Heart right ventricle (tissue), 16 donors: ENCODE measurements at regions not wholly inside any gene's neighbourhood (a gene's known extent, or its start where the extent isn't known, plus 50 kb on each side); places are given as distances from the start of the nearest gene placed in this dataset.

Experiments used
- ATAC-seq, 8 donors: fragments of 200-7000 bp; cut with Tn5 transposase; one replicate each; pipeline ENCODE4 v1.9.1; 2020; ENCODE audit warnings: mild to moderate bottlenecking in 8 of 8, moderate library complexity in 8 of 8, moderate number of reproducible peaks in 1 of 8
- DNase-seq, 2 donors: peaks; one replicate each; pipeline ENCODE4 v3.0.0-alpha.2; 2020
- H3K27ac ChIP-seq, 10 donors: fragments of 200-600 bp; sonication (generic) in 2 of 10; one replicate each; pipeline versions ENCODE4 v1.5.0 to v1.8.0; 2020 to 2022; ENCODE audit warnings: mild to moderate bottlenecking in 3 of 10
- H3K27me3 ChIP-seq, 7 donors: fragments of 200-600 bp; one replicate each; pipeline ENCODE4 v1.8.0; 2021 to 2022; ENCODE audit warnings: mild to moderate bottlenecking in 2 of 7
- H3K36me3 ChIP-seq, 9 donors: fragments of 200-600 bp; sonication (generic) in 1 of 9; one replicate each; pipeline versions ENCODE4 v1.5.0 to v1.8.0; 2020 to 2022; ENCODE audit warnings: mild to moderate bottlenecking in 2 of 9
- H3K4me1 ChIP-seq, 9 donors: fragments of 200-600 bp; sonication (generic) in 1 of 9; one replicate each; pipeline versions ENCODE4 v1.5.0 to v1.8.0; 2020 to 2022; ENCODE audit warnings: mild to moderate bottlenecking in 4 of 9
- H3K4me3 ChIP-seq, 10 donors: fragments of 200-600 bp; sonication (generic) in 2 of 10; one replicate each; pipeline versions ENCODE4 v1.5.0 to v1.8.0; 2020 to 2022; ENCODE audit warnings: mild to moderate bottlenecking in 7 of 10, moderate library complexity in 2 of 10
- H3K9me3 ChIP-seq, 11 donors: fragments of 200-600 bp in 10 of 11; sonication (generic) in 2 of 11; one replicate each; pipeline versions ENCODE4 v1.5.0 to v1.8.0; 2013 to 2022; ENCODE audit warnings: mild to moderate bottlenecking in 2 of 11, control low read depth in 1 of 11, moderate library complexity in 1 of 11
- CTCF ChIP-seq, 9 donors: fragments of 200-600 bp; sonication (generic) in 2 of 9; IDR thresholded peaks; one replicate each; pipeline versions ENCODE4 v1.5.0 to v1.8.0; 2021 to 2022; ENCODE audit warnings: antibody characterized with exemption in 9 of 9, mild to moderate bottlenecking in 5 of 9, moderate library complexity in 1 of 9
- WGBS, 2 donors: extraction: QIAGEN DNeasy Blood & Tissue Kit; methylation state at CpG; one replicate each; pipeline ENCODE4 v1.1.7; 2013; ENCODE audit warnings: inconsistent platforms in 1 of 2; 5-methylcytosine and 5-hydroxymethylcytosine counted together
- intact Hi-C, 10 donors: fragments of 100-400 bp; cut with DNase I; formaldehyde crosslinking; loops; one replicate each; pipeline versions ENCODE4 v1.11.1 to v1.14.2; 2022
- donor health status: Arrhythmogenic right ventricular cardiomyopathy.
- donor health status: ischemic (EF 13 %, LVEDD 7.1; RV severe dilation, severe dysfunction).
- donor health status: healthy with polysubstance abuse.
- donor health status: DM: no; HTN: yes; CAD: no.
- donor health status: DM: no; HTN: no; CAD: no.
- donor health status: ischemic (EF 25% LVEDD 6.9; RV normal size, moderate dysfunction).
- donor health status: ischemic (EF 25% LVEDD 5.7; RV mildly dilated, moderate dysfunction).
- donor health status: healthy.
- donor health status: DM: yes; HTN: yes; CAD: no.
- donor health status: Ischemic cardiomyopathy.
- donor health status: ischemic (EF 35%, LVEDD 5.7; RV mildly dilated, moderate dysfunction).
- donor health status: nonischemic (EF 11% LVEDD 7.7; RV severe dilation, severe dysfunction).
- donor health status: DM: yes; HTN: yes; CAD: no.
- donor health status: PGD.
- donor health status: ischemic (EF 29% LVEDD 5.4; RV normal size, mild dysfunction).
- donor health status: nonischemic (EF 23%, LVEDD 6.1; RV moderate dilation, normal function).

GRCh38 chr6:47112317-47112716, 70.2 kb upstream of the ADGRF1 start:
- ATAC-seq (no peak), DNase-seq (no peak)
- no peak overlapping the region for H3K4me3 ChIP-seq
- no peak for TF ChIP-seq CTCF (IDR thresholded peaks at IDR 0.05)
- WGBS, 2 donors: 87 to 91% methylated on average over 1 of the region's 1 CpG
- no peaks in the 10 kb centered on the region for H3K36me3 ChIP-seq
- H3K4me1 ChIP-seq: no peaks in the 10 kb centered on the region
- no peaks in the 10 kb centered on the region for H3K9me3 ChIP-seq
- H3K27me3 ChIP-seq: peaks cover 0 to 11% (median 0%) of the 10 kb centered on the region in 7 donors
- no peak overlapping the region for H3K27ac ChIP-seq
- intact Hi-C loops: no loop called here

GRCh38 chr6:47111685-47112084, 69.6 kb upstream of the ADGRF1 start:
- H3K4me1 ChIP-seq: no peaks in the 10 kb centered on the region
- no peak for TF ChIP-seq CTCF (IDR thresholded peaks at IDR 0.05)

DNA sequence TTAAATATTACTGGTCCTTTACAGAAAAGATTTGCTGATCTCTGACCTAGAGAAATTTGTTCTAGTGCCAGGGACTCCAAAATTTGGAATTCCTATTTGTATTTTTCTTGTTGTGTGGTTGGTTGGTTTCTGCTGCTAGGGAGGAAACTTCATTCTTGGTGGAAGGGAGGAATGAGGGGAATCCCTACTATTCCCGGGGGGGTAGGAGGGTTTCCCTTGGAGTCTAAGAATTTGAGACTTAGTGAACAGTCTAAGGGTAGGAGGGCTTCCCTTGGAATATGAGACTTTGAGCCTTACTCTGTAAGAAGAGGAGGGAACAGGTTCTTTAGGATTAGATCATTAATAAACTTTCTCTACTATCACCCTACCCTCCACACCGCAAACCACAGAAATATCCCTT, 67.1 kb upstream of the ADGRF1 start:
- Histone ChIP-seq H3K27ac (no peak overlapping the region), H3K27me3 (peaks cover 0 to 11% (median 0%) of the 10 kb centered on the region in 7 donors), H3K4me1 (peaks cover 0 to 3% (median 0%) of the 10 kb centered on the region in 9 donors), H3K36me3 (no peaks in the 10 kb centered on the region), H3K9me3 (no peaks in the 10 kb centered on the region), H3K4me3 (no peak overlapping the region)
- DNase-seq (no peak), ATAC-seq (no peak)
- TF ChIP-seq CTCF (IDR thresholded peaks at IDR 0.05): no peak
- 70% methylated on average over 2 of the region's 2 CpGs for WGBS, 2 donors
- intact Hi-C loops: loop anchor here in 1 of 10 donors (10.0 kb wide), 1 partner anchor 136 kb away; no protein-coding TSS in a partner anchor

More at GRCh38 chr6:47111685-47112084, 69.6 kb upstream of the ADGRF1 start:
- DNase-seq (no peak), ATAC-seq (no peak)
- Histone ChIP-seq H3K36me3 (no peaks in the 10 kb centered on the region), H3K4me3 (no peak overlapping the region), H3K9me3 (no peaks in the 10 kb centered on the region), H3K27me3 (peaks cover 0 to 11% (median 0%) of the 10 kb centered on the region in 7 donors), H3K27ac (no peak overlapping the region)
- WGBS, 2 donors: 78 to 81% methylated on average over 1 of the region's 1 CpG
- intact Hi-C loops: no loop called here

DNA sequence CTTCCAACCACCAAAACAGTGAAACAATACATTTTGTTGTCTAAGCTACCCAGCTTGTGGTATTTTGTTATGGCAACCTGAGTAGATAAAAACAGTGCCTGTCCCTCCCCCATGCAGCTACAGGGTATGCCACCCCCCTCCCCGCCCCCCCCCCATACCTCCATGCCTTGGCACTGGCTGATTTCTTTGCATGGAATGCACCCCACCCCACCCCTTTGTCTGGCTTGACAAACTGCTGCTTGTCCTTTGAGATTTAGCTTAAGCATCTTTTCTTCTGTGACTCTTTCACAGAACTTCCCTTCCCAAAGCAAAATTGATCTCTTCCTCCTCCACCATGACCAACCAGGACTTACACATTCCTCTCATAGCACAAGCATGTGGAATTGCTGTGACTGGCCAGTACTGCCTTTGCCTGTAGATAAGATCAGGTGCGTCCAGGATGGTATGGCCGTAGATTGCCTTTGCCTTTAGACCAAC, 64.6 kb upstream of the ADGRF1 start:
- Histone ChIP-seq H3K9me3 (no peaks in the 10 kb centered on the region), H3K27me3 (peaks cover 0 to 18% (median 8%) of the 10 kb centered on the region in 7 donors), H3K4me3 (no peak overlapping the region), H3K4me1 (peaks cover 0 to 13% (median 0%) of the 10 kb centered on the region in 9 donors), H3K27ac (no peak overlapping the region), H3K36me3 (no peaks in the 10 kb centered on the region)
- intact Hi-C loops: loop anchor here in 1 of 10 donors (10.0 kb wide), 1 partner anchor 138 kb away; no protein-coding TSS in a partner anchor
- no peak for ATAC-seq
- 81 to 86% methylated on average over 3 of the region's 3 CpGs for WGBS, 2 donors
- TF ChIP-seq CTCF (IDR thresholded peaks at IDR 0.05): no peak
- no peak for DNase-seq
